GM23338 (cell line): ENCODE measurements at regions not wholly inside any gene's neighbourhood (a gene's known extent, or its start where the extent isn't known, plus 50 kb on each side); places are given as distances from the start of the nearest gene placed in this dataset.

Experiments
- CREB1 ChIP-seq: fragments of 250-450 bp; sonication (Bioruptor Pico); IDR thresholded peaks from 2 replicates; pipeline ENCODE4 v1.5.0; 2020; ENCODE audit warnings: low read depth, mild to moderate bottlenecking, moderate library complexity
- EZH2 ChIP-seq: fragments of 200-600 bp; sonication (generic); IDR thresholded peaks from one replicate; pipeline ENCODE4 v1.8.0; 2017; ENCODE audit warnings: antibody characterized with exemption, mild to moderate bottlenecking, low read depth; ENCODE audit not compliant: unreplicated experiment
- EZH2phosphoT487 ChIP-seq: fragments of 200-600 bp; sonication (generic); IDR thresholded peaks from one replicate; pipeline ENCODE4 v1.8.1; 2018; ENCODE audit warnings: antibody characterized with exemption; ENCODE audit not compliant: unreplicated experiment
- JUNB ChIP-seq: IDR thresholded peaks from one replicate; pipeline ENCODE4 v1.6.1; 2016; ENCODE audit warnings: antibody characterized with exemption; ENCODE audit not compliant: unreplicated experiment
- POLR2AphosphoS5 ChIP-seq: IDR thresholded peaks from 2 replicates; pipeline ENCODE4 v1.6.1; 2016; ENCODE audit warnings: antibody characterized with exemption, low read depth
- REST ChIP-seq: IDR thresholded peaks from one replicate; pipeline ENCODE4 v1.6.1; 2018; ENCODE audit warnings: antibody characterized with exemption; ENCODE audit not compliant: unreplicated experiment
- ZNF114 ChIP-seq: fragments of 250-450 bp; sonication (Bioruptor Pico); IDR thresholded peaks from 2 replicates; pipeline ENCODE4 v1.5.0; 2020; ENCODE audit warnings: mild to moderate bottlenecking, moderate library complexity
- ZNF331 ChIP-seq: fragments of 250-450 bp; sonication (Bioruptor Pico); IDR thresholded peaks from 2 replicates; pipeline ENCODE4 v1.5.0; 2020; ENCODE audit warnings: low read depth, mild to moderate bottlenecking, moderate library complexity
- TF ChIP-seq, protein P1 (sequence below), 2 experiments: fragments of 200-600 bp in 1 of 2; sonication (generic) in 1 of 2; conservative IDR thresholded peaks; 2 replicates each; pipeline versions ENCODE4 v1.5.1 to v1.6.1; 2016 to 2017; ENCODE audit warnings: antibody characterized with exemption in 2 of 2, low read depth in 2 of 2, mild to moderate bottlenecking in 2 of 2, moderate library complexity in 1 of 2
- TF ChIP-seq, protein P2 (sequence below): IDR thresholded peaks from 2 replicates; pipeline ENCODE4 v1.6.1; 2016; ENCODE audit warnings: antibody characterized with exemption

DNA sequence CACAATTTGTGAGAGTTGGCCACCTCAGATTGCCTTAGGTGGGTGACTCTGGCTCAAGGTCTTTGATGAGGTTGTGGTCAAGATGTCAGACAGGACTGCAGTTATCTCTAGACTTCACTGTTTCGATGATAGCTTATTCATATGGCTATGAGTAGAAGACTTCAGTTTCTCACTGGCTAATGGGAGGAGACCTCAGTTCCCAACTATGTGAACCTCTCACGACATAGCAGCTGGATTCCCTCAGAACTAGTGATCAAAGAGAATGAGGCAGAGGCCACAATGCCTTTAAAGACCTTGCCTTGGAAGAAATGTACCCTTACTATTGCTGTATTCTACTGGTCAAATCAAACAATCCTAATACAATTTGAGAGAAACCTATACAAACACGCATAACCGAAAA is 607.5 kb upstream of the ROBO2 start:
- TF ChIP-seq, protein P1, sequence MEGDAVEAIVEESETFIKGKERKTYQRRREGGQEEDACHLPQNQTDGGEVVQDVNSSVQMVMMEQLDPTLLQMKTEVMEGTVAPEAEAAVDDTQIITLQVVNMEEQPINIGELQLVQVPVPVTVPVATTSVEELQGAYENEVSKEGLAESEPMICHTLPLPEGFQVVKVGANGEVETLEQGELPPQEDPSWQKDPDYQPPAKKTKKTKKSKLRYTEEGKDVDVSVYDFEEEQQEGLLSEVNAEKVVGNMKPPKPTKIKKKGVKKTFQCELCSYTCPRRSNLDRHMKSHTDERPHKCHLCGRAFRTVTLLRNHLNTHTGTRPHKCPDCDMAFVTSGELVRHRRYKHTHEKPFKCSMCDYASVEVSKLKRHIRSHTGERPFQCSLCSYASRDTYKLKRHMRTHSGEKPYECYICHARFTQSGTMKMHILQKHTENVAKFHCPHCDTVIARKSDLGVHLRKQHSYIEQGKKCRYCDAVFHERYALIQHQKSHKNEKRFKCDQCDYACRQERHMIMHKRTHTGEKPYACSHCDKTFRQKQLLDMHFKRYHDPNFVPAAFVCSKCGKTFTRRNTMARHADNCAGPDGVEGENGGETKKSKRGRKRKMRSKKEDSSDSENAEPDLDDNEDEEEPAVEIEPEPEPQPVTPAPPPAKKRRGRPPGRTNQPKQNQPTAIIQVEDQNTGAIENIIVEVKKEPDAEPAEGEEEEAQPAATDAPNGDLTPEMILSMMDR (conservative IDR thresholded peaks at IDR 0.05; ENCODE audit: low read depth in 2 of 2), result no peak
- TF ChIP-seq EZH2, result no peak
- no peak for TF ChIP-seq REST
- TF ChIP-seq, protein P2, sequence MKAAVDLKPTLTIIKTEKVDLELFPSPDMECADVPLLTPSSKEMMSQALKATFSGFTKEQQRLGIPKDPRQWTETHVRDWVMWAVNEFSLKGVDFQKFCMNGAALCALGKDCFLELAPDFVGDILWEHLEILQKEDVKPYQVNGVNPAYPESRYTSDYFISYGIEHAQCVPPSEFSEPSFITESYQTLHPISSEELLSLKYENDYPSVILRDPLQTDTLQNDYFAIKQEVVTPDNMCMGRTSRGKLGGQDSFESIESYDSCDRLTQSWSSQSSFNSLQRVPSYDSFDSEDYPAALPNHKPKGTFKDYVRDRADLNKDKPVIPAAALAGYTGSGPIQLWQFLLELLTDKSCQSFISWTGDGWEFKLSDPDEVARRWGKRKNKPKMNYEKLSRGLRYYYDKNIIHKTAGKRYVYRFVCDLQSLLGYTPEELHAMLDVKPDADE, result no peak
- no peak for TF ChIP-seq CREB1 (CRISPR knock-in tag)
- TF ChIP-seq POLR2AphosphoS5, result no peak
- TF ChIP-seq ZNF114 (CRISPR knock-in tag), result no peak
- no peak for TF ChIP-seq EZH2phosphoT487
- TF ChIP-seq JUNB, result no peak
- no peak for TF ChIP-seq ZNF331 (CRISPR knock-in tag)
